A549 (cell line): ENCODE measurements at regions not wholly inside any gene's neighbourhood (a gene's known extent, or its start where the extent isn't known, plus 50 kb on each side); places are given as distances from the start of the nearest gene placed in this dataset.

Experiments used
- CHD2 ChIP-seq: fragments of 150-350 bp; IDR thresholded peaks from 2 replicates; pipeline ENCODE4 v1.6.1; 2014; ENCODE audit warnings: low read length; ENCODE audit not compliant: partially characterized antibody
- CTCF ChIP-seq: fragments of >200 bp; sonication (Bioruptor Twin); formaldehyde crosslinking; IDR thresholded peaks from 3 replicates; pipeline ENCODE4 v1.5.1; 2016
- JUN ChIP-seq, 2 experiments: fragments of >200 bp; sonication (Bioruptor Twin); formaldehyde crosslinking; IDR thresholded peaks; 2 replicates in 1 of 2; 3 replicates in 1 of 2; pipeline ENCODE4 v1.6.1; 2016 to 2017
- JUNB ChIP-seq: fragments of >200 bp; sonication (Bioruptor Twin); formaldehyde crosslinking; IDR thresholded peaks from 2 replicates; pipeline ENCODE4 v1.6.1; 2016
- POLR2AphosphoS2 ChIP-seq: conservative IDR thresholded peaks from 2 replicates; pipeline ENCODE4 v1.6.1; 2012; ENCODE audit warnings: low read length, improper control_type of control experiment, inconsistent platforms

DNA sequence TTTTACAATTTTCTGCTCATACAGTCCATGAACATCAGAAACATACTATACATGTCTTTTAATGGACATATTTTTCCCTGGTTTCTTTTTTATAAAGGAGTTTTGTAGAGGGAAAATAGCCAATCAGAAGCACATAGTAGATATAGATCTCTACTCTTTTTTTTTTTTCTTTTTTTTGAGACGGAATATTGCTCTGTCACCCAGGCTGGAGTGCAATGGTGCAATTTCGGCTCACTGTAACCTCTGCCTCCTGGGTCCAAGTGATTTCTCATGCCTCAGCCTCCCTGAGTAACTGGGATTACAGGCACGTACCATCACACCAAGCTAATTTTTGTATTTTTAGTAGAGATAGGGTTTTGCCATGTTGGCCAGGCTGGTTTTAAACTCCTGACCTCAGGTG is 83.2 kb upstream of the MGAT5 start:
- TF ChIP-seq CTCF (no peak), JUNB (no peak), POLR2AphosphoS2 (no peak), JUN (IDR thresholded peaks at IDR 0.05) (no peak), CHD2 (no peak)
